SU-DHL-6 (cell line): ENCODE measurements at regions not wholly inside any gene's neighbourhood (a gene's known extent, or its start where the extent isn't known, plus 50 kb on each side); places are given as distances from the start of the nearest gene placed in this dataset.

Experiments used
- EZH2phosphoT487 ChIP-seq: fragments of 200-600 bp; sonication (generic), shearing (Covaris generic); conservative IDR thresholded peaks from 2 replicates; pipeline ENCODE4 v1.6.1; 2018; ENCODE audit warnings: mild to moderate bottlenecking, antibody characterized with exemption, low read length, moderate library complexity, mixed read lengths
- TF ChIP-seq, protein P1 (sequence below): fragments of 200-600 bp; sonication (generic); IDR thresholded peaks from one replicate; pipeline ENCODE4 v1.5.1; 2017; ENCODE audit warnings: antibody characterized with exemption, mild to moderate bottlenecking, low read length, moderate library complexity; ENCODE audit not compliant: insufficient read depth, poor library complexity, severe bottlenecking

DNA sequence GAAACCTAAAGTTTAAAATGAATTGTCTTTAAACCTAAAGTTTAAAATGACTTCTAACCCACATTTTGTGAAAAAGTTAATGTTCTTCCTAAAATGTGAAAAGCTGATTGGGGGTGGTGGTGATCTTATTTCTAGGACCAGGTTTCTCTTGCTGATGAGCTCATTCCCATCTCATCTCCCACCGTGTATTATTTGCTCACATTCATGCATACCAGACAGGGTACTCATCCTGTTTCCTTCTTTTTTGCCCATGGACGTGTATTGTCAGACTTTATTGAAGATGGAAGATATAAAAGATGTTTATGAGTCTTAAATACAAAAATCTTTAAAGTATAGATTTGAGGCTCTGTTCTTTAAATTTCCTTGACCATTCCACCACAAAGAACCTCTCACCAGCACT, 70.1 kb upstream of the MPHOSPH6 start:
- TF ChIP-seq, protein P1, sequence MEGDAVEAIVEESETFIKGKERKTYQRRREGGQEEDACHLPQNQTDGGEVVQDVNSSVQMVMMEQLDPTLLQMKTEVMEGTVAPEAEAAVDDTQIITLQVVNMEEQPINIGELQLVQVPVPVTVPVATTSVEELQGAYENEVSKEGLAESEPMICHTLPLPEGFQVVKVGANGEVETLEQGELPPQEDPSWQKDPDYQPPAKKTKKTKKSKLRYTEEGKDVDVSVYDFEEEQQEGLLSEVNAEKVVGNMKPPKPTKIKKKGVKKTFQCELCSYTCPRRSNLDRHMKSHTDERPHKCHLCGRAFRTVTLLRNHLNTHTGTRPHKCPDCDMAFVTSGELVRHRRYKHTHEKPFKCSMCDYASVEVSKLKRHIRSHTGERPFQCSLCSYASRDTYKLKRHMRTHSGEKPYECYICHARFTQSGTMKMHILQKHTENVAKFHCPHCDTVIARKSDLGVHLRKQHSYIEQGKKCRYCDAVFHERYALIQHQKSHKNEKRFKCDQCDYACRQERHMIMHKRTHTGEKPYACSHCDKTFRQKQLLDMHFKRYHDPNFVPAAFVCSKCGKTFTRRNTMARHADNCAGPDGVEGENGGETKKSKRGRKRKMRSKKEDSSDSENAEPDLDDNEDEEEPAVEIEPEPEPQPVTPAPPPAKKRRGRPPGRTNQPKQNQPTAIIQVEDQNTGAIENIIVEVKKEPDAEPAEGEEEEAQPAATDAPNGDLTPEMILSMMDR = no peak
- no peak for TF ChIP-seq EZH2phosphoT487
